HG03378 (cell line): ENCODE measurements at regions not wholly inside any gene's neighbourhood (a gene's known extent, or its start where the extent isn't known, plus 50 kb on each side); places are given as distances from the start of the nearest gene placed in this dataset.

ENCODE experiments used
- ATAC-seq: cut with Tn5 transposase; IDR thresholded peaks from one replicate; pipeline ENCODE4 v1.9.1; 2021; ENCODE audit warnings: mild to moderate bottlenecking, moderate library complexity; ENCODE audit not compliant: unreplicated experiment

GRCh38 chr4:63526251-63526650 lies 883.0 kb downstream of the TECRL start:
- ATAC-seq = no peak

DNA sequence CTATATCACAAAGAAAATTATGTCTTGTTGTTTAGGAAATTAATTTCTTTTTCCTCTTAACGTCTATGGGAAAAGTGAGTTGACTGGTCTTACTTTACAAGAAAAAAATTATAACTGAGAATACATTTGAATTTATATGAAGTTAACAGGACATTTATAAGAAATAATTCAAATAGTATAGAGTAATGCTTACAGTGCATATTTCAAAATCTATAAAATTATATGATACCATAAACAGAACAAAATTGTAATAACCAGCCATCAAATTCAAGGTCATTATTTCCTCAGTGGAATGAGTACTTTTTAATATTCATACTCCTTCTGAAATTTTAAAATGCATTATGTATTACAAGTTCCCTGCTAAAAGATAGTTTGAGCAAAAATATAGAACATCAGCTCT lies 884.5 kb downstream of the TECRL start:
- ATAC-seq = no peak

DNA sequence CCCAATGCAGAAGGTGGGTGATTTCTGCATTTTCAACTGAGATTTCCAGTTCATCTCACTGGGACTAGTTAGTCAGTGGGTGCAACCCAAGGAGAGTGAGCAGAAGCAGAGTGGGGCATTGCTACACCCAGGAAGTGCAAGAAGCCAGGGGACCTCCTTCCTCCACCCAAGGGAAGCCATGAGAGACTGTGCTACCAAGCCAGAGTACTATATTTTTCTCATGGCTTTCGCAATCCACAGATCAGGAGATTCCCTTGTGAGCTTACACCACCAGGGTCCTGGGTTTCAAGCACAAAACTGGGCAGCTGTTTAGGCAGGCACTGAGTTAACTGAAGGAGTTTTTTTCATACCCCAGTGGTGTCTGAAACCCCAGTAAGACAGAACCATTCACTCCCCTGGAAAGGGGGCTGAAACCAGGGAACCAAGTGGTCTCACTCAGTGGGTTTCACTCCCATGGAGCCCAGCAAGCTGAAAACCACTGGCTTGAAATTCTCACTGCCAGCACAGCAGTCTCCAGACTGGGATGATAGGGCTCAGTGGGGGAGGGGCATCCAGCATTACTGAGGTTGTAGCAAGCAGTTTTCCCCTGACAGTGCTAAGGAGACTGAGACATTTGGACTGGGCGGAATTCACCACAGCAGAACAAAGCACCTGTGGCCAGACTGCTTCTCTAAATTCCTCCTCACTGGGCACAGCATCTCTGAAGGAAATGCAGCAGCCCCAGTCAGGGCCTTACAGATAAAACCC lies 903.4 kb downstream of the TECRL start:
- ATAC-seq = no peak

- no peak for ATAC-seq
Measured at GRCh38 chr4:63493265-63493664, 916.0 kb downstream of the TECRL start.

DNA sequence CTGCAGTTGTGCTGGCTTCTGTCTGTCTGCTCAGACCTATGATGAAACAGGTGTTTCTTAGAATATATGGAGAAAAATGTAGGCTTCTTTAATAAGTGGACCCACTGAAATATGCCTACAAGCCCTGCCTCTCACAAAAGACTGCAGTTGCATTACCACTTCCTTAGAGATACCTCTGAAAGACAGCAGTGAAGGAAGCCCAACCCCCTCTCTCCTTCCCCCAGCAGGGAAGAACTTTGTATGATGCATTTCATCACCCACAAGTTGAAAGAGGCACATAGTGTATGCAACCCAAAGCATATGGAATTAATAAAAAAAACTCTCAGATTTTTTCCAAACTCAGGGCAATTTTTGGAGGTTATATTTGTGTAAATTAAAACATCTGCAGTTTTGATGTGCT lies 916.7 kb downstream of the TECRL start:
- ATAC-seq = no peak

- no peak for ATAC-seq
Measured at GRCh38 chr4:63464393-63464792, 944.9 kb downstream of the TECRL start.

GRCh38 chr4:63460075-63460474 lies 949.2 kb downstream of the TECRL start:
- no peak for ATAC-seq

DNA sequence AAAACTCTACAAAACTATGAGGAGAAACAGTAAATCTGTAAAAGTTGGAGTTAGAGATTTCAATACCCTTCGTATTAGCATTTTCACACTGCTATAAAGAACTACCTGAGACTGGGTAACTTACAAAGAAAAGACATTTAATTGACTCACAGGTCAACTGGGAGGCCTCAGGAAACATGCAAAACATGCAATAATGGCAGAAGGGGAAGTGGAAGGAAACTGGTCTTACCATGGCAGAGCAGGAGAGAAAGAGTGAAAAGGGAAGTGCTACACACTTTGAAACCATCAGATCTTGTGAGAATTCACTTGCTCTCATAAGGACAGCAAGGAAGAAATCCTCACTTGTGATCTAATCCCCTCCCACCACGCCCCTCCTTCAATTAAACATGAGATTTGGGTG lies 949.9 kb downstream of the TECRL start:
- no peak for ATAC-seq

DNA sequence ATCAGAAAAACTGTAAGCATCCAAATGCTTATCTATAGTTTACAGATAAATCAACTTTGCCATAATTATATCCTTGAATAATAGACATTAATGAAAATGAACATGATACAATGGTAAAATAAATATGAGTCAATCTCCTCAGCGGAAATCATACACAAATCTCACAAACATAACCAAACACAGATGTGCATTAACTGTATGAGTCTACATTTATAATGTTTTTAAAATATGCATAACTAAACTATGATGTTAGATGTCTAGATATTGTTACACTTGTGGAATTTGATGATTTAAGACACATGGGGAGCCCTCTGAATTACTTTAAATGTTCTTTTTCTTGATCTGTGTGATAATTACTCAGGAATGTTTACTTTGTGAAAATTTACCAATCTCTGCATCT lies 951.2 kb downstream of the TECRL start:
- ATAC-seq = no peak

DNA sequence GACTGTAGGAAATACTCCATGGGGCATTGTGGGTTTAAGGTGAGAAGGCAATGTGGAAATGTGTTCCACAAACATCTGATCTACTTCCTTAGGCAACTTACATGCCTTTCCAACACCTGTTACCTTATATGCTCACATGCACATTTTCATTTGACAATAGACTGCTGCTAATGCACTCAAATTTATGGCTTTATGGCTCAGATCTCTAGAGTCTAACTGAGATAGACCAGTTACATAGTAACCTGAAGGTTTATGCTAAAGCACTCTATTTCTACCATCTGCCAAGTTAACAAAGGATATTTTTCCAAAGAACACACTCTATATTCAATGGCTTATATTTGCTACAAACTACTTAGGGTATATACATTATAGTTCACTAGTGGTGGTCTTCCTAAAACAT lies 969.0 kb downstream of the TECRL start:
- no peak for ATAC-seq

DNA sequence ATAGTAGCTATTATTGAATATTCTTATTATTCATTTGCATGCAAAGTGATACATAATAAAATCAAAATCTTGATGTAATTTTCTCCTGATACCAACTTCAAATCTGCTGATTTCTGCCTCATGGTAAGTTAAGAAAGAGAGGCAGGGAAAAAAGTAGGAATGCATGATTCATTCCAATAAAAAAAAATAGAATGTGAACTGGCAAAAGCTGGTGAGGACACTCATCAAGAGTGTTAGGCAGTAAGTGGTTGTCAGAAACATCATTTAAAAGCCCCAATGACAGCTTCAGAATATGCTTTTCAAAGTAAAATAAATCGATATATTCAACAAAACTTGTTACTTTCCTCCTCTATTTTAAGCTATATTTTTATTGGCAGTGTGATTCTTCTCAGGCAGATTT lies 979.1 kb downstream of the TECRL start:
- no peak for ATAC-seq

DNA sequence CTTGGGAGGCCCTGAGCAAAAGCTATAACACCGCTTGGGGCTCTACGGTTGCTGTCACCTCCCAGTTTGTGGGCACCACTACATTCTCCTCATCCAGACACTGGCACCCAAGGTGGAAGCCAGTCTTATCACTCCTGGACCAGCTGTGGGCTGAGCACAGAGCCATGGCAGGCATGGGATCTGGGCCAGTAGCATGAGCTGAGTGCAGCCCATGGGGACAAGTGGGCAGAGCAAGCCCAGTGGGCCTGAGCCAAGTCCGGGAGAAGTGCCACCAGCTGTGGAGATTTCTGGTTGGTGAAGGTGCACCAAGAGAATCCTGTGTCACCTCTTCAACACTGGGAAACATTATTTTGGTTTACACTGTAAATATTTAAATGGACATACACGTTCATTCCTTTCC lies 1013.0 kb downstream of the TECRL start:
- ATAC-seq = no peak

- ATAC-seq = no peak
Measured at GRCh38 chr4:63393544-63393943, 1015.7 kb downstream of the TECRL start.

DNA sequence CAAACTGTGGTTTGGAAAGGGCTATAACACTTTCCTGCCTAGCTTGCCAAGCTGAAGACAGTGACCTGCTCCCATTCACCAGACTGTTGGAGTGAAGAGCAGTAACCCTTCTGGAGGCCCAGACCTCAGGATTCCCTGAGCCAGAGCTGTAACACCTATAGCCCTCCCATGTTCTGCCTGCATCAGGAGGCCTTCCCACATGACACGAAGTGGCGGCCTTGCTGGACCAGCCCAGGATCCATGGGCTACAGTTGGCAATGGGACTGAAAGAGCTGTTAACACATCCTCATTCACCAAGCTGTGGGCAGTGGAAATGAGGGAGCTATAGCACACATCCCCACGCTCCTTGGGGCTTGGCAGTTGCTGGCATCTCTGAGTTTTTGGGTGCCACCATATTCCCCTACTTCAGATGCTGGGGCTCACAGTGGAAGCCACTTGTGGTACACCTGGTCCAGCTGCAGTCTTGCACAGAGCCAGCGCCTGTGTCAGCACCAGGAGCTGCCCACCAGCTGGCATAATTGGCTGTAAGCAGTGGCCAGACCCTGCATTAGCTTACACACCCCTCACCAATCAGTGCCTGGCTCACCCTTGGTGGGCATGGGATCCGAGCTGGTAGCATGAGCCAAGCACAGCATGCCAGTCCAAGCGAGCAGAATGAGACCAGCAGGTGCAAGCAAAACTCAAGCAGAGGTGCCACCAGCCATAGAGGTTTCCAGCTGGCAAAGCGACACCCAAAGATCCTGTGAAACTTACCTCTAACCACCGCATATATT lies 1029.3 kb downstream of the TECRL start:
- ATAC-seq = no peak

DNA sequence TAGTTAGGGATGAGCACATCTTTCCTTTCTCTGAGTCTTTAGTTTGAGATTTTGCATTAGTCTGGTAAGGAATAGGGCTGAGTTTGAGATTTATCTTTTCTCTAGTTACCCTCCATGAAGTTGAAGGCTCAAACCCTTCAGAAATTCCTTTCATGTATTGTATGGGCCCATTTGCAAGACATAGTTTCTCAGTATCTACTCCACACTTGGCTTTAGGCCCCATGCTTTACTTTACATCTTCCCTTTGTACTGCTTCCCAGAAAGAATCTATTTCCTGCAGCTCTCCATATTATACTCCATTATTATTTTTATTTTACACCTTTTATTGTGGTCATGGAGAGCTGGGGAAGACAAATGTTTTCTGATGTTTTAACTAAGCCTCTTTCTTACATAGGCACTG lies 1038.2 kb downstream of the TECRL start:
- ATAC-seq = no peak

GRCh38 chr4:63361628-63362027 lies 1047.6 kb downstream of the TECRL start:
- ATAC-seq = no peak

DNA sequence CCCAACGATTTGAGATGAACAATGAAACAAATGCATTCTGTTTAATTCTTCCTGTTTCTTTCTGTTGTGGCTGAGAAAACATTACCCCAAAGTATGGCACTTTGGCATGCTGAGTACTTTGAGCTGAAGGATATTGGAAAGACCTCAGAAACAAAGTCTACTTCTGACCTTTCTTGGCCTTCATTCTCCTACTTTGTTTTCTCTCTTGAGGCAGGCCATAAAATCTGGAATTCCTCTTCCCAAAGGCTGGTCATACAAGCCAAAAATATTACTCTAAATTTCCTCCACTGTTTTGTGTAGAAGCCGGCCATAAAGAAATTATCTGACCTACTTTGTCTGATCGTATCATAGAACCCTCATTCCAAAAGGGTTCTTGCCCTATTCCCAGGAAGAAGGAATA lies 1048.2 kb downstream of the TECRL start:
- no peak for ATAC-seq

DNA sequence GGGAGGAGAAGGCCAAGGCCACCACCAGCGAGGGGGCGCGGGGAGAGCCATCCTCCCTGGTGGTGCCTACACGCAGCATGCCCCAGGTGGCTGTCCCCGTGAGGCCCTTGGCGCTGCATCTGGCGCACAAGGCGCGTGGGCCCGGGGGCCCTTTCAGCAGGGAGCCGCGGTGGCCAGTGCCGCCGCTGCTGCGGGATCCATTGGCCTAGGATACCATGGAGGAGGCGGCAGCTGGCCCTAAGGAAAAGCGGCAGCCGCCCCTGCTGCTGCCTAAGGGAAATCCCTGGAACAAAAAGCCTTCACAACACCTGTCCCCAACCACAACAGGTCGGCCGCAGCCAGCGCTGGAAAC lies 1059.6 kb downstream of the TECRL start:
- no peak for ATAC-seq

DNA sequence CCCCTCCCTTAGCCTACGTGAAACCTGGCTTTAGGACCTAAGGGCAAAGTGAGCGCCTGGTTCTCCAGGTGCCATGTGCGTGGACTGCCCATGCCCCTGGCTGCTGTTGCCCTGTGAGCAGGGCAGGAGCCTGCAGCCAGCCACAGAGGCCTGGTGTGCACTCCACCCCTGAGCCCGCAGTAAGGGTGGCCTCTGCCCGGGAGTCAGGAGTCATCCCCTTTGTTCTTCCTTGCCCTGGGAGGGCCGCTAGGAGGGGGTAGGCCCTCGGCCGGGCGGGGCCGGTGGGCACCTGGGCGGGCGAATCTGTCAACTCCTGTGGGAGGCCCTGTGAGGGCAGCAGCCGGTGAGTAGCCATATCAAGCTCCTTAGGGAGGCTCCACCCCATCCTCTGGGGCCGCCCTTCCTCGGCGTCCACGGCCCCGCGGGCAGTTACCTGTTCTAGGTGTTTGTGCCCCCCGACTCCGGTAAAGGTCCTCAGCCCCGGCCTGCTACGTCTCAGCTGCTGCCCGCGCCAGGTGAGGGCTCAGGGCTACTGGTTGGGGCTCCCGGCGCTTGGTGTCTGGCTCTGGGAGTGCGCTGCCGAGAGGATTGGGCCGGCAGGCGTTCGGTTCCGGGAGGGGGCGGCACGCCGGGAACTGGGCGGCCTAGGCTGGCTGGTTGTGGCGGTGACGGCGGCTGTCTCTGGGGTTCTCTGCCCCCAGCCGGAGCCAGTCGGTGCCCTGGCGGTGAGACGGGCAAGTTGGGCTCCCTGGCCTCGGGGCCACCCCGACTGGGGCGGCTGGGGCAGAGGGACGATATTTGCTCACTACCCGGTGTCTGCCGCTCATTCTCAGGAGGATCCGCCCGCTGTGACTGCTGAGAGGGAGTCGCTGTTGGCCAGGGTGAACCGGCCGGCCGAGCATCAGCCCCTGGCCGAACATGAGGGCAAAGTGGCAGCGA lies 1060.2 kb downstream of the TECRL start:
- ATAC-seq = no peak

- no peak for ATAC-seq
Measured at GRCh38 chr4:63325140-63325539, 1084.1 kb downstream of the TECRL start.

- ATAC-seq = no peak
Measured at GRCh38 chr4:63316633-63317032, 1092.6 kb downstream of the TECRL start.

GRCh38 chr4:63315651-63316050 lies 1093.6 kb downstream of the TECRL start:
- ATAC-seq = no peak
